SU-DHL-6 (cell line): ENCODE measurements at regions not wholly inside any gene's neighbourhood (a gene's known extent, or its start where the extent isn't known, plus 50 kb on each side); places are given as distances from the start of the nearest gene placed in this dataset.

Experiments
- EZH2phosphoT487 ChIP-seq: fragments of 200-600 bp; sonication (generic), shearing (Covaris generic); conservative IDR thresholded peaks from 2 replicates; pipeline ENCODE4 v1.6.1; 2018; ENCODE audit warnings: mild to moderate bottlenecking, antibody characterized with exemption, low read length, moderate library complexity, mixed read lengths
- TF ChIP-seq, protein P1 (sequence below): fragments of 200-600 bp; sonication (generic); IDR thresholded peaks from one replicate; pipeline ENCODE4 v1.5.1; 2017; ENCODE audit warnings: antibody characterized with exemption, mild to moderate bottlenecking, low read length, moderate library complexity; ENCODE audit not compliant: insufficient read depth, poor library complexity, severe bottlenecking

- TF ChIP-seq, protein P1, sequence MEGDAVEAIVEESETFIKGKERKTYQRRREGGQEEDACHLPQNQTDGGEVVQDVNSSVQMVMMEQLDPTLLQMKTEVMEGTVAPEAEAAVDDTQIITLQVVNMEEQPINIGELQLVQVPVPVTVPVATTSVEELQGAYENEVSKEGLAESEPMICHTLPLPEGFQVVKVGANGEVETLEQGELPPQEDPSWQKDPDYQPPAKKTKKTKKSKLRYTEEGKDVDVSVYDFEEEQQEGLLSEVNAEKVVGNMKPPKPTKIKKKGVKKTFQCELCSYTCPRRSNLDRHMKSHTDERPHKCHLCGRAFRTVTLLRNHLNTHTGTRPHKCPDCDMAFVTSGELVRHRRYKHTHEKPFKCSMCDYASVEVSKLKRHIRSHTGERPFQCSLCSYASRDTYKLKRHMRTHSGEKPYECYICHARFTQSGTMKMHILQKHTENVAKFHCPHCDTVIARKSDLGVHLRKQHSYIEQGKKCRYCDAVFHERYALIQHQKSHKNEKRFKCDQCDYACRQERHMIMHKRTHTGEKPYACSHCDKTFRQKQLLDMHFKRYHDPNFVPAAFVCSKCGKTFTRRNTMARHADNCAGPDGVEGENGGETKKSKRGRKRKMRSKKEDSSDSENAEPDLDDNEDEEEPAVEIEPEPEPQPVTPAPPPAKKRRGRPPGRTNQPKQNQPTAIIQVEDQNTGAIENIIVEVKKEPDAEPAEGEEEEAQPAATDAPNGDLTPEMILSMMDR, result no peak
- no peak for TF ChIP-seq EZH2phosphoT487
Observed at GRCh38 chr3:18738393-18739098, 313.4 kb upstream of the SATB1 start.
